GM12878 (cell line): ENCODE measurements at regions not wholly inside any gene's neighbourhood (a gene's known extent, or its start where the extent isn't known, plus 50 kb on each side); places are given as distances from the start of the nearest gene placed in this dataset.
A peak's percentile ranks its signal among the peaks of the same experiment; 100 is the strongest.

Experiments
- ATAC-seq: fragments of 200-7000 bp; cut with Tn5 transposase; 3 replicates; pipeline ENCODE4 v1.9.1; 2020; ENCODE audit warnings: mild to moderate bottlenecking, moderate library complexity
- BruUV-seq: library from RNA; stranded (reverse); fragments of 400-500 nt; replicated peaks from 2 replicates; lab custom pipeline; 2021; lab: Mats Ljungman, UMichigan
- CTCF ChIA-PET: fragments of 300-600 bp; sonication (Branson Sonifier 250); formaldehyde crosslinking; extraction: SDS; loops from one replicate; lab custom pipeline; 2021; ENCODE audit warnings: inconsistent platforms; lab: Yijun Ruan, JAX
- POLR2A ChIA-PET: fragments of 350-600 bp; formaldehyde crosslinking; extraction: SDS; loops from one replicate; lab custom pipeline; 2021; ENCODE audit warnings: inconsistent platforms; lab: Charles Lee
- RAD21 ChIA-PET: fragments of 300-600 bp; sonication (Branson Sonifier 250); formaldehyde crosslinking; loops from one replicate; lab custom pipeline; 2023; ENCODE audit warnings: antibody characterized with exemption; ENCODE audit not compliant: unreplicated experiment; lab: Charles Lee
- SMC1A ChIA-PET: fragments of 300-600 bp; sonication (Branson Sonifier 250); formaldehyde crosslinking; loops from one replicate; lab custom pipeline; 2023; ENCODE audit not compliant: unreplicated experiment, uncharacterized antibody; lab: Charles Lee
- DNase-seq: peaks from one replicate; pipeline ENCODE4 v3.0.0-alpha.2; 2011; ENCODE audit warnings: low read depth, low spot score
- FAIRE-seq: peaks from 3 replicates; lab custom pipeline; 2011; peaks lifted over from hg19 to GRCh38; lab: Jason Lieb, UNC
- H2AFZ ChIP-seq: 2 replicates; pipeline ENCODE4 v1.6.0; 2011; ENCODE audit warnings: low read depth, low read length, control low read depth; ENCODE audit not compliant: control insufficient read depth
- H3K27ac ChIP-seq: 2 replicates; pipeline ENCODE4 v1.5.1; 2011; ENCODE audit warnings: control low read depth; ENCODE audit not compliant: control insufficient read depth, insufficient read depth
- H3K27me3 ChIP-seq, 2 experiments: replicated peaks in 1 of 2; 2 replicates each; pipeline versions ENCODE4 v1.6.0 to v1.6.1; 2011; ENCODE audit warnings: low read length in 1 of 2; ENCODE audit not compliant: control insufficient read depth in 2 of 2, insufficient read depth in 2 of 2
- H3K36me3 ChIP-seq, 2 experiments: 2 replicates each; pipeline ENCODE4 v1.5.1; 2011; ENCODE audit warnings: low read length in 1 of 2; ENCODE audit not compliant: control insufficient read depth in 2 of 2, insufficient read depth in 2 of 2
- H3K4me1 ChIP-seq: 2 replicates; pipeline ENCODE4 v1.6.1; 2011; ENCODE audit warnings: mild to moderate bottlenecking, low read length, moderate library complexity, mixed read lengths; ENCODE audit not compliant: control insufficient read depth, insufficient read depth
- H3K4me2 ChIP-seq: 2 replicates; pipeline ENCODE4 v1.6.0; 2011; ENCODE audit warnings: control low read depth; ENCODE audit not compliant: control insufficient read depth, insufficient read depth
- H3K4me3 ChIP-seq: fragments of 200-600 bp; sonication (generic); 2 replicates; pipeline ENCODE4 v1.5.1; 2016
- H3K79me2 ChIP-seq: 2 replicates; pipeline ENCODE4 v1.6.0; 2011; ENCODE audit warnings: low read length; ENCODE audit not compliant: control insufficient read depth, insufficient read depth
- H3K9ac ChIP-seq: 2 replicates; pipeline ENCODE4 v1.8.0; 2011; ENCODE audit warnings: low read length, control low read depth, mixed read lengths; ENCODE audit not compliant: control insufficient read depth, insufficient read depth
- H3K9me3 ChIP-seq: replicated peaks from 3 replicates; pipeline ENCODE4 v1.5.1; 2011; ENCODE audit warnings: mild to moderate bottlenecking, low read length; ENCODE audit not compliant: control insufficient read depth, insufficient read depth
- H4K20me1 ChIP-seq: 2 replicates; pipeline ENCODE4 v1.6.0; 2011; ENCODE audit not compliant: control insufficient read depth, insufficient read depth
- CHD2 ChIP-seq: IDR thresholded peaks from 2 replicates; pipeline ENCODE4 v1.6.1; 2011; ENCODE audit warnings: low read depth, low read length, improper control_type of control experiment, borderline replicate concordance
- CREB1 ChIP-seq: IDR thresholded peaks from 2 replicates; pipeline ENCODE4 v1.6.1; 2012; ENCODE audit warnings: low read depth, mild to moderate bottlenecking, inconsistent platforms
- HDAC6 ChIP-seq: fragments of 200-600 bp; sonication (generic); IDR thresholded peaks from one replicate; pipeline ENCODE4 v1.8.0; 2017; ENCODE audit warnings: antibody characterized with exemption; ENCODE audit not compliant: unreplicated experiment
- IKZF2 ChIP-seq, 2 experiments: fragments of 450-650 bp; IDR thresholded peaks; 2 replicates each; pipeline ENCODE4 v1.6.1; 2017; ENCODE audit warnings: mild to moderate bottlenecking in 2 of 2, moderate library complexity in 2 of 2
- JUND ChIP-seq: IDR thresholded peaks from 2 replicates; pipeline ENCODE4 v1.6.1; 2012; ENCODE audit warnings: low read depth, mild to moderate bottlenecking, low read length, improper control_type of control experiment, moderate library complexity
- NBN ChIP-seq: fragments of 450-650 bp; IDR thresholded peaks from 2 replicates; pipeline ENCODE4 v1.6.1; 2016
- NFYA ChIP-seq: IDR thresholded peaks from 2 replicates; pipeline ENCODE4 v1.6.1; 2011; ENCODE audit warnings: low read depth, mild to moderate bottlenecking, low read length, improper control_type of control experiment, borderline replicate concordance
- REST ChIP-seq: IDR thresholded peaks from 2 replicates; pipeline ENCODE4 v1.6.1; 2012; ENCODE audit warnings: mild to moderate bottlenecking, low read depth, low read length
- SMAD1 ChIP-seq: fragments of 450-650 bp; IDR thresholded peaks from 2 replicates; pipeline ENCODE4 v1.6.1; 2018; ENCODE audit warnings: mild to moderate bottlenecking, low read depth; ENCODE audit not compliant: partially characterized antibody
- SMAD5 ChIP-seq: IDR thresholded peaks from 2 replicates; pipeline ENCODE4 v1.6.1; 2016; ENCODE audit warnings: antibody characterized with exemption, low read depth
- TCF3 ChIP-seq: IDR thresholded peaks from 2 replicates; pipeline ENCODE4 v1.6.1; 2012; ENCODE audit warnings: low read depth, mild to moderate bottlenecking, low read length, borderline replicate concordance; ENCODE audit not compliant: insufficient read depth
- ZNF217 ChIP-seq: fragments of 450-650 bp; IDR thresholded peaks from 2 replicates; pipeline ENCODE4 v1.6.1; 2017; ENCODE audit warnings: antibody characterized with exemption, mild to moderate bottlenecking
- ZNF24 ChIP-seq: fragments of 450-650 bp; IDR thresholded peaks from 2 replicates; pipeline ENCODE4 v1.6.1; 2017; ENCODE audit warnings: antibody characterized with exemption, mild to moderate bottlenecking
- ZSCAN29 ChIP-seq: fragments of 450-650 bp; IDR thresholded peaks from 2 replicates; pipeline ENCODE4 v1.6.1; 2017; ENCODE audit warnings: mild to moderate bottlenecking, moderate library complexity
- WGBS: methylation state at CpG from one replicate; pipeline ENCODE4 v1.1.6; 2016; ENCODE audit warnings: low lambda C conversion rate; ENCODE audit not compliant: insufficient replicate concordance, insufficient coverage; ENCODE audit errors: missing lambda C conversion rate; 5-methylcytosine and 5-hydroxymethylcytosine counted together
- in situ Hi-C: fragments of 300-500 bp; cut with MboI; formaldehyde crosslinking; loops from 9 replicates; pipeline ENCODE4 v1.14.3; 2018; ENCODE audit warnings: mixed read lengths
- intact Hi-C: fragments of 100-400 bp; cut with micrococcal nuclease; formaldehyde crosslinking; loops from one replicate; pipeline ENCODE4 v1.14.2; 2022; ENCODE audit not compliant: unreplicated experiment

GRCh38 chr11:26084313-26084712, 247.6 kb upstream of the ANO3 start:
- TF ChIP-seq ZNF217: no peak
- TF ChIP-seq HDAC6: no peak
- TF ChIP-seq TCF3: no peak
- no peak for TF ChIP-seq SMAD1
- TF ChIP-seq CHD2: no peak
- no peak for TF ChIP-seq IKZF2 (IDR thresholded peaks at IDR 0.05)
- TF ChIP-seq ZNF24: no peak
- no peak for TF ChIP-seq NFYA
- TF ChIP-seq ZSCAN29: no peak
- FAIRE-seq (no peak), ATAC-seq (no peak), DNase-seq (no peak)
- H2AFZ ChIP-seq: no peak overlapping the region
- CTCF ChIA-PET: no interaction called here
- no peaks in the 10 kb centered on the region for H3K27me3 ChIP-seq
- H3K27ac ChIP-seq: no peak overlapping the region
- H3K4me1 ChIP-seq: peaks cover 18% of the 10 kb centered on the region
- RAD21 ChIA-PET: no interaction called here
- POLR2A ChIA-PET: no interaction called here
- 72% methylated on average over 3 of the region's 3 CpGs for WGBS
- in situ Hi-C loops (no loop called here), intact Hi-C loops (no loop called here)
- H3K36me3 ChIP-seq: no peaks in the 10 kb centered on the region
- SMC1A ChIA-PET: no interaction called here
- H4K20me1 ChIP-seq: no peaks in the 10 kb centered on the region
- H3K4me2 ChIP-seq: no peak overlapping the region
- no peaks in the 10 kb centered on the region; the same call in 1 of the 3 replicates for H3K9me3 ChIP-seq
- no peaks in the 10 kb centered on the region for H3K79me2 ChIP-seq
- no peak overlapping the region for H3K4me3 ChIP-seq
- H3K9ac ChIP-seq: no peak overlapping the region
- no TSS peak for BruUV-seq

DNA sequence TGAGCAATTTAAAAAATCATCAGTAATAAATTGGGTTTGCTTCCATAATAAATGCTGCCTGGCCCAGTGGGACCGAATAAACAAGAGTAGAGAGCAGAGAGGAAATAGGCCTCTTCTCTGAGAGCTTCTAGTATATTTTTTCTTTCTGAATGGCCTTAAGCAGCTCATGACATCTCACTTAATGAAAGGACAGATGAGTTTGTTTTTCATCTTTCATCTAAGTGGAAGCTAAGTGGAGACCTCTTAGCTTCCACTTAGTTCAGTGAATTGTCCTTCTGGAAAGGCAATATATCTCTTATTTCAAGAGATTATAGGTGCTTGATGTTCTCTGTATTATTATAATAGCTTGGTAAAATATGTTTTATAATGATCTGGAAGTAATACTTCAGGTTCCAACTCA, 245.9 kb upstream of the ANO3 start:
- DNase-seq (no peak), ATAC-seq (no peak), FAIRE-seq (no peak)
- intact Hi-C loops: loop anchor here (1.0 kb wide), 1 partner anchor 43 kb away; no protein-coding TSS in a partner anchor
- H3K27ac ChIP-seq: peak overlapping the region; percentile 95; the same call in 1 of the 2 replicates
- RAD21 ChIA-PET: no interaction called here
- no peak overlapping the region for H3K9ac ChIP-seq
- H2AFZ ChIP-seq: peak overlapping the region; percentile 11; the same call in 1 of the 2 replicates
- no peaks in the 10 kb centered on the region for H3K36me3 ChIP-seq
- H3K4me3 ChIP-seq: no peak overlapping the region
- in situ Hi-C loops: no loop called here
- peaks cover 22% of the 10 kb centered on the region for H3K4me1 ChIP-seq
- no peaks in the 10 kb centered on the region for H3K27me3 ChIP-seq
- H3K9me3 ChIP-seq: no peaks in the 10 kb centered on the region; the same call in 1 of the 3 replicates
- 65% methylated on average over 1 of the region's 1 CpG for WGBS
- POLR2A ChIA-PET: no interaction called here
- no TSS peak for BruUV-seq
- SMC1A ChIA-PET: interaction anchor here (1.2 to 2.1 kb wide), 4 partner anchors 8 to 23 kb away, joined by 3 to 11 read pairs (median 7); no protein-coding TSS in a partner anchor
- H4K20me1 ChIP-seq: no peaks in the 10 kb centered on the region
- H3K4me2 ChIP-seq: no peak overlapping the region
- H3K79me2 ChIP-seq: no peaks in the 10 kb centered on the region
- CTCF ChIA-PET: interaction anchor here (1.0 to 2.0 kb wide), 3 partner anchors 21 to 104 kb away, joined by 3 to 8 read pairs (median 3); no protein-coding TSS in a partner anchor
- TF ChIP-seq CREB1 (no peak), SMAD5 (no peak), REST (no peak), NBN (no peak), JUND (no peak), ZNF24 (no peak)
